ENCODE measurements at regions not wholly inside any gene's neighbourhood (a gene's known extent, or its start where the extent isn't known, plus 50 kb on each side); places are given as distances from the start of the nearest gene placed in this dataset.
"Not testable (repeated sequence)": the region's sequence is repeated elsewhere in the genome, so short reads cannot be mapped to it uniquely, and the experiment has no call there.

- H3K4me3 ChIP-seq (ENCODE audit: low read depth, low read length), result no peak overlapping the region
- TF ChIP-seq MAX (IDR thresholded peaks at IDR 0.05; ENCODE audit: low read depth, low read length), result no peak
- no peak for TF ChIP-seq POLR2A (IDR thresholded peaks at IDR 0.05; ENCODE audit: extremely low read depth, insufficient read length)
- TF ChIP-seq CTCF (IDR thresholded peaks at IDR 0.05; ENCODE audit: low read depth, low read length), result no peak
- no peak for TF ChIP-seq MYC (IDR thresholded peaks at IDR 0.05; ENCODE audit: low read depth, low read length)
- DNase-seq (ENCODE audit: low read depth), result no peak
Observed at GRCh38 chr7:121676168-121676567, 196.8 kb upstream of the PTPRZ1 start.

- DNase-seq (ENCODE audit: low read depth); H3K4me3 ChIP-seq (ENCODE audit: low read depth, low read length): not testable (repeated sequence)
Observed at GRCh38 chr7:121674455-121674854, 198.5 kb upstream of the PTPRZ1 start.

GRCh38 chr7:121669144-121669543 is 203.8 kb upstream of the PTPRZ1 start:
- TF ChIP-seq CTCF (IDR thresholded peaks at IDR 0.05; ENCODE audit: low read depth, low read length), result no peak
- no peak for TF ChIP-seq POLR2A (IDR thresholded peaks at IDR 0.05; ENCODE audit: extremely low read depth, insufficient read length)
- no peak for TF ChIP-seq MAX (IDR thresholded peaks at IDR 0.05; ENCODE audit: low read depth, low read length)
- no peak for TF ChIP-seq MYC (IDR thresholded peaks at IDR 0.05; ENCODE audit: low read depth, low read length)
- H3K4me3 ChIP-seq (ENCODE audit: low read depth, low read length), result no peak overlapping the region
- no peak for DNase-seq (ENCODE audit: low read depth)

GRCh38 chr7:121666306-121666705 is 206.7 kb upstream of the PTPRZ1 start:
- H3K4me3 ChIP-seq (ENCODE audit: low read depth, low read length), result no peak overlapping the region
- no peak for DNase-seq (ENCODE audit: low read depth)
- TF ChIP-seq MYC (IDR thresholded peaks at IDR 0.05; ENCODE audit: low read depth, low read length) (no peak), POLR2A (IDR thresholded peaks at IDR 0.05; ENCODE audit: extremely low read depth, insufficient read length) (no peak), CTCF (IDR thresholded peaks at IDR 0.05; ENCODE audit: low read depth, low read length) (no peak), MAX (IDR thresholded peaks at IDR 0.05; ENCODE audit: low read depth, low read length) (no peak)

- no peak for DNase-seq (ENCODE audit: low read depth)
Observed at GRCh38 chr7:121643320-121643719, 229.6 kb upstream of the PTPRZ1 start.

GRCh38 chr7:121639705-121640104 is 233.3 kb upstream of the PTPRZ1 start:
- H3K4me3 ChIP-seq (ENCODE audit: low read depth, low read length), result no peak overlapping the region
- DNase-seq (ENCODE audit: low read depth), result no peak
- TF ChIP-seq POLR2A (IDR thresholded peaks at IDR 0.05; ENCODE audit: extremely low read depth, insufficient read length) (no peak), MYC (IDR thresholded peaks at IDR 0.05; ENCODE audit: low read depth, low read length) (no peak), MAX (IDR thresholded peaks at IDR 0.05; ENCODE audit: low read depth, low read length) (no peak), CTCF (IDR thresholded peaks at IDR 0.05; ENCODE audit: low read depth, low read length) (no peak)

More at GRCh38 chr7:121643320-121643719, 229.6 kb upstream of the PTPRZ1 start:
- H3K4me3 ChIP-seq (ENCODE audit: low read depth, low read length), result no peak overlapping the region
- no peak for TF ChIP-seq MAX (IDR thresholded peaks at IDR 0.05; ENCODE audit: low read depth, low read length)
- TF ChIP-seq MYC (IDR thresholded peaks at IDR 0.05; ENCODE audit: low read depth, low read length), result no peak
- no peak for TF ChIP-seq CTCF (IDR thresholded peaks at IDR 0.05; ENCODE audit: low read depth, low read length)
- TF ChIP-seq POLR2A (IDR thresholded peaks at IDR 0.05; ENCODE audit: extremely low read depth, insufficient read length), result no peak
